ENCODE measurements at regions not wholly inside any gene's neighbourhood (a gene's known extent, or its start where the extent isn't known, plus 50 kb on each side); places are given as distances from the start of the nearest gene placed in this dataset.

- DNase-seq = no peak
- H3K4me1 Mint-ChIP-seq = no peaks in the 10 kb centered on the region
- H3K9me3 Mint-ChIP-seq = no peaks in the 10 kb centered on the region
- ATAC-seq = no peak
- H3K27me3 Mint-ChIP-seq = no peaks in the 10 kb centered on the region
- no peak overlapping the region for H3K4me3 Mint-ChIP-seq
- H3K27ac Mint-ChIP-seq = no peak overlapping the region
These were observed 50.8 kb upstream of the KCNJ6 start for GRCh38 chr21:37967036-37967435.

GRCh38 chr21:37968744-37969143 lies 52.5 kb upstream of the KCNJ6 start:
- Mint-ChIP-seq H3K4me3 (no peak overlapping the region), H3K27me3 (no peaks in the 10 kb centered on the region), H3K27ac (no peak overlapping the region), H3K4me1 (no peaks in the 10 kb centered on the region), H3K9me3 (no peaks in the 10 kb centered on the region)
- no peak for ATAC-seq
- DNase-seq = no peak

DNA sequence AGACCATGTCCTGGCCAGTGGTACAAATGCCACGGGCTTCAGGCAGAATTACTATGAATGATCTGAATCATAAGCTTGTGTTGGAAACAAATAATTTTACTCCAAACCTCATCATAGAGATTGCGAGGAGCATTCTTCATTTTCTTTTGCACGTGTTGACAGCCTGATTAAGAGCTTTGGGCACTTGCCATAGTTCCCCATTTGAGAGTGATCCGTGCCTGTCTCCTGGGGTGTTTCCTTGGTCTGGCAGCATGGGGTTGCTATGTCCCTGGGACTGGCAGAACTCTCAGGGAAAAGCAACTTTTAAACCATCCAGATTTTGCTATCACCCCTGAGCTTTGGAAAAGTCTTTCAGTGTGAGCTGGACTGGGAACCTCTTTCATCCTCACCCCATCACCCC lies 54.3 kb upstream of the KCNJ6 start:
- DNase-seq (no peak), ATAC-seq (no peak)
- no peak overlapping the region for H3K4me3 Mint-ChIP-seq
- H3K27me3 Mint-ChIP-seq = no peaks in the 10 kb centered on the region
- H3K27ac Mint-ChIP-seq = no peak overlapping the region
- no peaks in the 10 kb centered on the region for H3K4me1 Mint-ChIP-seq
- no peaks in the 10 kb centered on the region for H3K9me3 Mint-ChIP-seq

DNA sequence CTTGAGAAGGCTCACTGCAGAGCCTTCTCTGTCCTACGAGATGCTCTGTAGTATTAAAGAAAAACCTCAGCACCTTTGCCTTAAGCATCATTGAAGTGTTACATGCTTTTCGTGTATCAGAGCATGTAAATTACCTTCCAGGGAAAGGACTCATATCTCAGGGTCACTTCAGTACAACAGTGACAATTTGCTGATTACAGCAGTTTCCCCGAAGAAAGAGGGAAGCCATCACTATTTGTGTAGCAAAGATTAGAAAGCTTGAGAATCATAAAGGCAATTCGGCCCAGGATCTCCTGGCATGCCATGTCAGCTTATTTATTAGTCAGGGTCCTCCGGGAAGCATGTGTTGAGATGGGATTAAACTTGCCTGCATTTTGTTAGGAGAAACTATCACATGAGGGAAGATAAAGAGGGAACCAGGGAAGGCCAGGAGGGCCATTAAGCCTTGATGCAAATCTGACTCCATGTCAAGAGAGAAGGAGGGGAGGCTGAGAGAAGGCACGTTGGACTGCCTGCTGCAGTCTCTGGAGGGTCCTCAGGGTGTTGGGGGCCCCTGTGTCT lies 55.2 kb upstream of the KCNJ6 start:
- no peaks in the 10 kb centered on the region for H3K4me1 Mint-ChIP-seq
- no peak overlapping the region for H3K4me3 Mint-ChIP-seq
- H3K9me3 Mint-ChIP-seq = no peaks in the 10 kb centered on the region
- H3K27me3 Mint-ChIP-seq = no peaks in the 10 kb centered on the region
- no peak overlapping the region for H3K27ac Mint-ChIP-seq
- no peak for DNase-seq
- ATAC-seq = no peak

- no peaks in the 10 kb centered on the region for H3K4me1 Mint-ChIP-seq
- no peak overlapping the region for H3K27ac Mint-ChIP-seq
- no peak for DNase-seq
- no peaks in the 10 kb centered on the region for H3K27me3 Mint-ChIP-seq
- ATAC-seq = no peak
- no peak overlapping the region for H3K4me3 Mint-ChIP-seq
- no peaks in the 10 kb centered on the region for H3K9me3 Mint-ChIP-seq
These were observed 57.8 kb upstream of the KCNJ6 start for GRCh38 chr21:37974081-37974480.

- H3K9me3 Mint-ChIP-seq = no peaks in the 10 kb centered on the region
- no peak for ATAC-seq
- peaks cover 8% of the 10 kb centered on the region for H3K27me3 Mint-ChIP-seq
- DNase-seq = no peak
- no peaks in the 10 kb centered on the region for H3K4me1 Mint-ChIP-seq
- H3K4me3 Mint-ChIP-seq = no peak overlapping the region
- no peak overlapping the region for H3K27ac Mint-ChIP-seq
These were observed 66.5 kb upstream of the KCNJ6 start for GRCh38 chr21:37982496-37983318.

DNA sequence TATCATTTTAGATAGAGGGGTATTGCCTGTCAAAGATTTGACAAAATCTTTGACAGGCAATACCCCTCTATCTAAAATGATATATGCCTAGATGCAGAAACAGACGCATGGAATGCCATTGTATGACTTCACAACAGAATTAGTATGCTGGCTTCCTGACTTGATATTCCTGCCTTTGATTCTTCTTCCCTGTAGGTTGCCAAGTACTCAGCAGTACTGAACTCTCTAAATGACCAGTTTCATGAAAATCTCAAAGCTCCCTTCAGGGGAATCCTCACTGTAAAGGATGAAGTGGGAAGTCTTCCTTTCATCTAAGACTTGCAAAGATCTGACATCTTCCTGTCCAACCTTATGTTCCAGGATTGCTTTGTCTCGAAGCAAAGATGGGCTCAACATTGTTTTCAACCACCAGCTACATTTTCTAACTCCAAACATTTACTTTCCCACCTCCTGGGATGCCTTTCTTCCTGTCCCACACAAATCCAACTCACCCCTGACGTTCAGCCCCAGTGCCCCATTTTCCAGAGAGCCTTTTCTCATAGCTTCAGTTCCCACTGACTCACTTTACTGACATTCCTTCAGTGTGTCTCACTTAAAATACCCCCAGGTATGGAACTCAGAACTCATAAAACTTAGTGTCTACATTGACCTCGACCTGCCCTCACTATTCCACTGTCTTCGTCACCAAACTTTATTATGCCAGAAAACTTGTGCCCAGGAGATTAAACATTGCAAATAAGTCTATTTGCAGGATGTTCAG lies 67.3 kb upstream of the KCNJ6 start:
- Mint-ChIP-seq H3K4me1 (no peaks in the 10 kb centered on the region), H3K27me3 (peaks cover 13% of the 10 kb centered on the region), H3K9me3 (no peaks in the 10 kb centered on the region), H3K4me3 (no peak overlapping the region), H3K27ac (no peak overlapping the region)
- no peak for DNase-seq
- no peak for ATAC-seq

- Mint-ChIP-seq H3K9me3 (no peaks in the 10 kb centered on the region), H3K27me3 (peaks cover 16% of the 10 kb centered on the region), H3K4me1 (no peaks in the 10 kb centered on the region), H3K27ac (no peak overlapping the region), H3K4me3 (no peak overlapping the region)
- ATAC-seq (no peak), DNase-seq (no peak)
These were observed 68.2 kb upstream of the KCNJ6 start for GRCh38 chr21:37984416-37984815.

DNA sequence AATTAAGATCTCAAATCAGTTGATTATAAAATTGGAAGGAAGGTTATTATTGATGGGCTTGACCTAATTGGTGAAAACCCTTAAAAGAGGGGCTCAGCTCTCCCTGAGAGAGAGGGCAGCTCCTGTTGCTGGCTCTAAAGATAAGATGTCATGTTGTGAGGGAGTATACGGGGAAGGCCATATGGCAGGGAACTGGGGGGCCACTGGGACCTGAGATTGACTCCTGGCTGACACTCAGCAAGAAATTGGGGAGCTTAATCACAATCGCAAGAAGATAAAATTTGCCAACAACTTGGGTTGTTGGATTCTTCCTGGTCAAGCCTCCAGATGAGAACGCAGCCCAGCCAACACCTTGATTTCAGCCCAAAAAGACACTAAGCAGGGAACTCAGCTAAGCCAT lies 69.7 kb upstream of the KCNJ6 start:
- H3K9me3 Mint-ChIP-seq = no peaks in the 10 kb centered on the region
- no peak for ATAC-seq

GRCh38 chr21:37986751-37987399 lies 70.6 kb upstream of the KCNJ6 start:
- ATAC-seq = no peak
- Mint-ChIP-seq H3K27ac (no peak overlapping the region), H3K27me3 (peaks cover 23% of the 10 kb centered on the region), H3K4me3 (no peak overlapping the region), H3K9me3 (no peaks in the 10 kb centered on the region), H3K4me1 (no peaks in the 10 kb centered on the region)
- no peak for DNase-seq

More for the DNA sequence above, 69.7 kb upstream of the KCNJ6 start:
- H3K4me1 Mint-ChIP-seq = no peaks in the 10 kb centered on the region
- H3K27me3 Mint-ChIP-seq = peaks cover 23% of the 10 kb centered on the region
- no peak for DNase-seq
- H3K4me3 Mint-ChIP-seq = no peak overlapping the region
- no peak overlapping the region for H3K27ac Mint-ChIP-seq

DNA sequence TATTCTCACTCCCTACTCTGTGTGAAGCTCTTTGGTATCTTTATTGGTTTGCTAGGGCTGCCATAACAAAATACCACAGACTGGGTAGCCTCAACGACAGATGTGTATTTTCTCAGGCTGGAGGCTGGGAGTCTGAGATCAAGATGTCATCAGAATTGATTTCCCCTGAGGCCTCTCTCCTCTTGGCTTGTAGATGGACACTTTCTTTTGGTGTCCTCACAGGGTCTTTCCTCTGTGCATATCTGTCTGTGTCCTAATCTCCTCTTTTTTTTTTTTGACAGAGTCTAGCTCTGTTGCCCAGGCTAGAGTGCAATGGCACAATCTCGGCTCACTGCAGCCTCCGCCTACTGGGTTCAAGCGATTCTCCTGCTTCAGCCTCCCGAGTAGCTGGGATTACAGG lies 71.4 kb upstream of the KCNJ6 start:
- H3K27ac Mint-ChIP-seq = no peak overlapping the region
- ATAC-seq = no peak

GRCh38 chr21:37993071-37993470 lies 76.8 kb upstream of the KCNJ6 start:
- ATAC-seq (no peak), DNase-seq (no peak)
- Mint-ChIP-seq H3K4me3 (no peak overlapping the region), H3K4me1 (no peaks in the 10 kb centered on the region), H3K9me3 (no peaks in the 10 kb centered on the region), H3K27me3 (peaks cover 32% of the 10 kb centered on the region), H3K27ac (no peak overlapping the region)

More for the DNA sequence above, 71.4 kb upstream of the KCNJ6 start:
- H3K9me3 Mint-ChIP-seq = no peaks in the 10 kb centered on the region
- DNase-seq = no peak
- H3K4me3 Mint-ChIP-seq = no peak overlapping the region
- no peaks in the 10 kb centered on the region for H3K4me1 Mint-ChIP-seq
- peaks cover 27% of the 10 kb centered on the region for H3K27me3 Mint-ChIP-seq

- ATAC-seq (no peak), DNase-seq (no peak)
- Mint-ChIP-seq H3K27me3 (peaks cover 25% of the 10 kb centered on the region), H3K4me1 (no peaks in the 10 kb centered on the region), H3K9me3 (no peaks in the 10 kb centered on the region), H3K27ac (no peak overlapping the region), H3K4me3 (no peak overlapping the region)
These were observed 78.0 kb upstream of the KCNJ6 start for GRCh38 chr21:37994211-37994610.

GRCh38 chr21:38012672-38013071 lies 96.4 kb upstream of the KCNJ6 start:
- Mint-ChIP-seq H3K4me3 (no peak overlapping the region), H3K27ac (no peak overlapping the region), H3K9me3 (peaks cover 0 to 5% of the 10 kb centered on the region in 2 donors), H3K27me3 (peaks cover 9% of the 10 kb centered on the region), H3K4me1 (no peaks in the 10 kb centered on the region)
- ATAC-seq (no peak), DNase-seq (no peak)

GRCh38 chr21:38013741-38014140 lies 97.5 kb upstream of the KCNJ6 start:
- Mint-ChIP-seq H3K27ac (no peak overlapping the region), H3K27me3 (peaks cover 19% of the 10 kb centered on the region), H3K9me3 (peaks cover 0 to 5% of the 10 kb centered on the region in 2 donors), H3K4me1 (no peaks in the 10 kb centered on the region), H3K4me3 (no peak overlapping the region)
- no peak for DNase-seq
- ATAC-seq = no peak

DNA sequence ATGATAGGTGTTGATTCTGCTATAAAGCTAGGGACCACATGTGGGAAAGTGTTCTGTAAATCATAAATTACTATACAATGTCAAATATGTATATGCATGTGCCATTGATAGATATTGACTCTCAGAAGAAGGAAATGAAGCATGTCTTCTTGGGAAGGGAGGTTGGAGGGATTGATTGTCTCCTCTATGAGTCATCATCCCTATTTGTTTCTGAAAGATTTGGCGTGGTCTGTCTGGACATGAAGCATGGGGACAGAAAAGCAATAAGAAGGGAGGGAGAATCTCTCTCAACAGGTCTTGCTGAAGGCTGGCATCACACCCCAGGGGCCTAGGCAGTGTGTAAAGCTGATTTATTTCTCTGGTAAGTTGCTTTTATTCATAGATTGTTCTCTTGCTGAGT lies 98.0 kb upstream of the KCNJ6 start:
- DNase-seq (no peak), ATAC-seq (no peak)
- Mint-ChIP-seq H3K4me3 (no peak overlapping the region), H3K4me1 (no peaks in the 10 kb centered on the region), H3K27ac (peak overlapping the region in 1 of 2 donors; percentile 37), H3K9me3 (peaks cover 0 to 5% of the 10 kb centered on the region in 2 donors), H3K27me3 (peaks cover 21% of the 10 kb centered on the region)
